ENCODE measurements at regions not wholly inside any gene's neighbourhood (a gene's known extent, or its start where the extent isn't known, plus 50 kb on each side); places are given as distances from the start of the nearest gene placed in this dataset.

DNA sequence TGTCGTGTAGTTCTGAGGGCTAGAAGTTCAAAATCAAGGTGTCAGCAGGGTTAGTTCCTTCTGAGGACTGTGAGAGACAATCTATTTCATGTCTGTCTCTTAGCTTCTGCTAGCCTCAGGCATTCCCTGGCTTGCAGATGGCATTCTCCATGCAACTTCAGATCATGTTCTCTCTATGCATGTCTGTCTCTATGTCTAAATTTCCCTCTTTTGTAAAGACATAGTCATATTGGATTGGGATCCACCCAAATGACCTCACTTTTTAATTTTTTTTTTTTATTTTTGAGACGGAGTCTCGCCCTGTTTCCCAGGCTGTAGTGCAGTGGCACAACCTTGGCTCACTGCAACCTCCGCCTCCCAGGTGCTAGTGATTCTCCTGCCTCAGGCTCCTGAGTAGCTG is 104.6 kb downstream of the RAP2B start:
- TF ChIP-seq POLR2A (IDR thresholded peaks at IDR 0.05; ENCODE audit: low read length) (no peak), GATA1 (IDR thresholded peaks at IDR 0.05; ENCODE audit: low read depth, low read length) (no peak)
